ENCODE measurements at regions not wholly inside any gene's neighbourhood (a gene's known extent, or its start where the extent isn't known, plus 50 kb on each side); places are given as distances from the start of the nearest gene placed in this dataset.

DNA sequence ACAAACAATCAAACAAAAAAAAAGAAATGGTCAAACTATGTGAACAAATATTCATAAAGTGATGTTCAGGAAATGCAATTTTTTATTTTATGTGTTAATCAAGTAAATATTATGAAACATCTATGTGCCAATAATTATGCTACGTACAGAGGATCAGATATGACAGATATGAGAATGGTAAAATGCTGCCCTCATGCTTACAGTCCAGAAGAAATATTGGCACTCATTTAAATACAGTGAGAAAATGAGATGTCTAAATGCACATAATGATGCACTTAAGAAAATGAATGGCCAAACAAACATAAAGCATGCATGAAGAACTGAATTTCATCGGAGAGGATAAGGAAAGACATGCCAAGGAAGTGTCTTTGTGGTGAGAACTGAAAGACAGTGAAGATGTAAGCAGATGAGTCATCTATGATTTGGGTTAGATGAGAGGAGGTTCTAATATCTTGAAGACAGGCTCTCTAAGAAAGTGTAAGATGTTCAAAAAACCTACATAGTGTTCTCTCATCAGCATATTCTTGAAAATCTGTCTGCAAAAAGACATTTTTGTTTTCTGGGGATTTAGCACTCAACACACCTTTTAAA, 1231.1 kb upstream of the ACO1 start:
- TF ChIP-seq, protein P1, sequence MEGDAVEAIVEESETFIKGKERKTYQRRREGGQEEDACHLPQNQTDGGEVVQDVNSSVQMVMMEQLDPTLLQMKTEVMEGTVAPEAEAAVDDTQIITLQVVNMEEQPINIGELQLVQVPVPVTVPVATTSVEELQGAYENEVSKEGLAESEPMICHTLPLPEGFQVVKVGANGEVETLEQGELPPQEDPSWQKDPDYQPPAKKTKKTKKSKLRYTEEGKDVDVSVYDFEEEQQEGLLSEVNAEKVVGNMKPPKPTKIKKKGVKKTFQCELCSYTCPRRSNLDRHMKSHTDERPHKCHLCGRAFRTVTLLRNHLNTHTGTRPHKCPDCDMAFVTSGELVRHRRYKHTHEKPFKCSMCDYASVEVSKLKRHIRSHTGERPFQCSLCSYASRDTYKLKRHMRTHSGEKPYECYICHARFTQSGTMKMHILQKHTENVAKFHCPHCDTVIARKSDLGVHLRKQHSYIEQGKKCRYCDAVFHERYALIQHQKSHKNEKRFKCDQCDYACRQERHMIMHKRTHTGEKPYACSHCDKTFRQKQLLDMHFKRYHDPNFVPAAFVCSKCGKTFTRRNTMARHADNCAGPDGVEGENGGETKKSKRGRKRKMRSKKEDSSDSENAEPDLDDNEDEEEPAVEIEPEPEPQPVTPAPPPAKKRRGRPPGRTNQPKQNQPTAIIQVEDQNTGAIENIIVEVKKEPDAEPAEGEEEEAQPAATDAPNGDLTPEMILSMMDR (IDR thresholded peaks at IDR 0.05; ENCODE audit: low read depth, low read length): no peak
- TF ChIP-seq EZH2phosphoT487 (IDR thresholded peaks at IDR 0.05; ENCODE audit: low read depth): no peak
